ENCODE measurements at regions not wholly inside any gene's neighbourhood (a gene's known extent, or its start where the extent isn't known, plus 50 kb on each side); places are given as distances from the start of the nearest gene placed in this dataset.
"Not testable (repeated sequence)": the region's sequence is repeated elsewhere in the genome, so short reads cannot be mapped to it uniquely, and the experiment has no call there.

GRCh38 chr2:182650704-182651103, 65.4 kb upstream of the DNAJC10 start:
- no peak overlapping the region for H3K4me3 Mint-ChIP-seq
- H3K27me3 Mint-ChIP-seq = no peaks in the 10 kb centered on the region
- no peaks in the 10 kb centered on the region for H3K9me3 Mint-ChIP-seq
- H3K4me1 Mint-ChIP-seq (ENCODE audit: low read depth) = no peaks in the 10 kb centered on the region
- H3K27ac Mint-ChIP-seq = no peak overlapping the region
- intact Hi-C loops (cut with micrococcal nuclease) = loop anchor here (1.0 to 10.0 kb wide), 2 partner anchors 334 to 464 kb away; no protein-coding TSS in a partner anchor
- H3K36me3 Mint-ChIP-seq (ENCODE audit: low read depth) = no peaks in the 10 kb centered on the region

GRCh38 chr2:182652326-182652725, 63.7 kb upstream of the DNAJC10 start:
- H3K27ac Mint-ChIP-seq = no peak overlapping the region
- H3K4me1 Mint-ChIP-seq (ENCODE audit: low read depth) = no peaks in the 10 kb centered on the region
- intact Hi-C loops (cut with micrococcal nuclease) = loop anchor here (10.0 kb wide), 1 partner anchor 332 kb away; no protein-coding TSS in a partner anchor
- no peak overlapping the region for H3K4me3 Mint-ChIP-seq
- H3K27me3 Mint-ChIP-seq = no peaks in the 10 kb centered on the region
- no peaks in the 10 kb centered on the region for H3K9me3 Mint-ChIP-seq
- H3K36me3 Mint-ChIP-seq (ENCODE audit: low read depth) = no peaks in the 10 kb centered on the region

DNA sequence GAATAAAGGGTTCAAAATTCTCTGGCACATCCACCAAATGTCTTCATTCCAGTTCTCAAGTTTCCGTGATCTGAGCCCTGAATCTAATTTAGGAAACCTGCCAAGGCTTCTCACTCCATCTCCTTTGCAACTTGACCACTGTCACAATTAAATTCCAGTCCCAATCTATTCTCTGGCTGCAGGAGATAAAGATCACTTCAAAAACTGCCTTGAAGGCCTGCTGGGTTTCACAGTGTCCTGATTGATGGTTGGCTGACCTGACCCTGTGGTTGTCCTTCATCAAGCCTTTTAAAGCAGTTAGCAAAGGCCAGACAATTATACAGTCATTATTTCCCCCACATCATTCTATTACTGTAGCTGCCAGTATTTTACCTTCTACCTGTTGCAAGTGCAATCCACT, 60.3 kb upstream of the DNAJC10 start:
- intact Hi-C loops (cut with micrococcal nuclease) = loop anchor here (10.0 kb wide), 1 partner anchor 329 kb away; no protein-coding TSS in a partner anchor
- Mint-ChIP-seq H3K36me3 (ENCODE audit: low read depth) (no peaks in the 10 kb centered on the region), H3K9me3 (no peaks in the 10 kb centered on the region), H3K4me1 (ENCODE audit: low read depth) (no peaks in the 10 kb centered on the region), H3K4me3 (no peak overlapping the region), H3K27ac (no peak overlapping the region), H3K27me3 (peaks cover 1% of the 10 kb centered on the region)

- H3K4me1 Mint-ChIP-seq (ENCODE audit: low read depth) = peaks cover 10% of the 10 kb centered on the region
Measured at GRCh38 chr2:182664212-182664611, 51.8 kb upstream of the DNAJC10 start.

DNA sequence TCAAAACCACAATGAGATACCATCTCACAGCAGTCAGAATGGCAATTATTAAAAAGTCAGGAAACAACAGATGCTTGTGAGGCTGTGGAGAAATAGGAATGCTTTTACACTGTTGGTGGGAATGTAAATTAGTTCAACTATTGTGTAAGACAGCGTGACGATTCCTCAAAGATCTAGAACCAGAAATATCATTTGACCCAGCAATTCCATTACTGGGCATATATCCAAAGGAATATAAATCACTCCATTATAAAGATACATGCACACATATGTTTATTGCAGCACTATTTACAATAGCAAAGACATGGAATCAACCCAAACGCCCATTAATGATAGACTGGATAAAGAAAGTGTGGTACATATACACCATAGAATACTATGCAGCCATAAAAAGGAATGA, 50.6 kb upstream of the DNAJC10 start:
- not testable (repeated sequence) for H3K27ac Mint-ChIP-seq; H3K27me3 Mint-ChIP-seq; H3K9me3 Mint-ChIP-seq; H3K36me3 Mint-ChIP-seq (ENCODE audit: low read depth); H3K4me1 Mint-ChIP-seq (ENCODE audit: low read depth); H3K4me3 Mint-ChIP-seq
- intact Hi-C loops (cut with micrococcal nuclease) = loop anchor here (5.0 kb wide), 1 partner anchor 52 kb away; the partner anchor contains the start of gene DNAJC10

More at GRCh38 chr2:182664212-182664611, 51.8 kb upstream of the DNAJC10 start:
- H3K36me3 Mint-ChIP-seq (ENCODE audit: low read depth) = no peaks in the 10 kb centered on the region
- intact Hi-C loops (cut with micrococcal nuclease) = no loop called here
- H3K9me3 Mint-ChIP-seq = no peaks in the 10 kb centered on the region
- H3K4me3 Mint-ChIP-seq = no peak overlapping the region
- no peaks in the 10 kb centered on the region for H3K27me3 Mint-ChIP-seq
- H3K27ac Mint-ChIP-seq = no peak overlapping the region

Measured in dendritic cell treated with granulocyte-macrophage colony-stimulating factor and Interleukin-4, amounts not matched to agents 40 ng/mL and 50 ng/mL, for 4 days (primary cell).